H9 (cell line): ENCODE measurements at regions not wholly inside any gene's neighbourhood (a gene's known extent, or its start where the extent isn't known, plus 50 kb on each side); places are given as distances from the start of the nearest gene placed in this dataset.

Source experiments
- DNase-seq: peaks from one replicate; pipeline ENCODE4 v3.0.0-alpha.2; 2017
- H2AFZ ChIP-seq: one replicate; pipeline ENCODE4 v1.6.1; 2013; ENCODE audit warnings: mild to moderate bottlenecking, low read length, control low read depth, moderate library complexity
- H2AK5ac ChIP-seq: 2 replicates; pipeline ENCODE4 v1.6.1; 2013; ENCODE audit warnings: low read length, control low read depth, mixed read lengths; ENCODE audit not compliant: insufficient read length
- H2BK120ac ChIP-seq: one replicate; pipeline ENCODE4 v1.6.1; 2013; ENCODE audit warnings: low read depth, mild to moderate bottlenecking, low read length, control low read depth, inconsistent platforms; ENCODE audit not compliant: poor library complexity, severe bottlenecking
- H2BK12ac ChIP-seq: 2 replicates; pipeline ENCODE4 v1.6.1; 2013; ENCODE audit warnings: low read length, control low read depth, mixed read lengths, low read depth; ENCODE audit not compliant: insufficient read length
- H2BK15ac ChIP-seq: 2 replicates; pipeline ENCODE4 v1.6.1; 2013; ENCODE audit warnings: low read depth, low read length, control low read depth
- H2BK20ac ChIP-seq: one replicate; pipeline ENCODE4 v1.6.1; 2013; ENCODE audit warnings: low read depth, mild to moderate bottlenecking, low read length, control low read depth, inconsistent platforms; ENCODE audit not compliant: poor library complexity, severe bottlenecking
- H2BK5ac ChIP-seq: 2 replicates; pipeline ENCODE4 v1.6.1; 2013; ENCODE audit warnings: low read length, control low read depth, mixed read lengths; ENCODE audit not compliant: insufficient read length
- H3K14ac ChIP-seq: 2 replicates; pipeline ENCODE4 v1.6.1; 2013; ENCODE audit warnings: low read length, control low read depth; ENCODE audit not compliant: insufficient read depth
- H3K18ac ChIP-seq: 2 replicates; pipeline ENCODE4 v1.6.1; 2013; ENCODE audit warnings: low read depth, mild to moderate bottlenecking, mixed read lengths, low read length, control low read depth; ENCODE audit not compliant: insufficient read length
- H3K23ac ChIP-seq: 2 replicates; pipeline ENCODE4 v1.6.1; 2013; ENCODE audit warnings: low read length, control low read depth, mixed read lengths, low read depth; ENCODE audit not compliant: insufficient read length
- H3K23me2 ChIP-seq: 2 replicates; pipeline ENCODE4 v1.6.1; 2013; ENCODE audit warnings: low read depth, mild to moderate bottlenecking, mixed read lengths, low read length, control low read depth; ENCODE audit not compliant: insufficient read length, poor library complexity, severe bottlenecking
- H3K27ac ChIP-seq: 2 replicates; pipeline ENCODE4 v1.5.1; 2013; ENCODE audit warnings: low read length, control low read depth, mixed read lengths, low read depth; ENCODE audit not compliant: insufficient read length
- H3K27me3 ChIP-seq: 2 replicates; pipeline ENCODE4 v1.6.1; 2013; ENCODE audit warnings: low read length, control low read depth, inconsistent platforms; ENCODE audit not compliant: insufficient read depth
- H3K4ac ChIP-seq: 2 replicates; pipeline ENCODE4 v1.6.1; 2013; ENCODE audit warnings: low read depth, mild to moderate bottlenecking, control low read depth, inconsistent platforms, low read length, moderate library complexity
- H3K4me1 ChIP-seq: 2 replicates; pipeline ENCODE4 v1.6.1; 2013; ENCODE audit warnings: low read length, control low read depth, inconsistent platforms; ENCODE audit not compliant: insufficient read depth
- H3K4me2 ChIP-seq: 2 replicates; pipeline ENCODE4 v1.6.1; 2013; ENCODE audit warnings: low read length, control low read depth, mixed read lengths; ENCODE audit not compliant: insufficient read length, insufficient read depth
- H3K56ac ChIP-seq: 2 replicates; pipeline ENCODE4 v1.6.1; 2013; ENCODE audit warnings: low read depth, mild to moderate bottlenecking, mixed read lengths, low read length, control low read depth; ENCODE audit not compliant: insufficient read length
- H3K79me1 ChIP-seq: 2 replicates; pipeline ENCODE4 v1.6.1; 2013; ENCODE audit warnings: low read depth, mild to moderate bottlenecking, moderate library complexity, low read length, control low read depth, inconsistent platforms; ENCODE audit not compliant: insufficient read depth, poor library complexity, severe bottlenecking
- H3K79me2 ChIP-seq: 2 replicates; pipeline ENCODE4 v1.6.1; 2013; ENCODE audit warnings: low read length, control low read depth, inconsistent platforms; ENCODE audit not compliant: insufficient read depth
- H3K9ac ChIP-seq: 2 replicates; pipeline ENCODE4 v1.6.1; 2013; ENCODE audit warnings: low read length, control low read depth, mixed read lengths; ENCODE audit not compliant: insufficient read length; ENCODE audit errors: extremely low read depth
- H3K9me3 ChIP-seq: one replicate; pipeline ENCODE4 v1.6.1; 2013; ENCODE audit warnings: low read depth, low read length, inconsistent platforms; ENCODE audit not compliant: control insufficient read depth
- H3T11ph ChIP-seq: one replicate; pipeline ENCODE4 v1.6.1; 2013; ENCODE audit warnings: mild to moderate bottlenecking, low read length, control low read depth, inconsistent platforms
- H4K20me1 ChIP-seq: one replicate; pipeline ENCODE4 v1.6.1; 2013; ENCODE audit not compliant: control insufficient read depth, insufficient read length, insufficient read depth
- H4K5ac ChIP-seq: 2 replicates; pipeline ENCODE4 v1.6.1; 2013; ENCODE audit warnings: low read depth, mild to moderate bottlenecking, mixed read lengths, low read length, control low read depth; ENCODE audit not compliant: insufficient read length
- H4K8ac ChIP-seq: replicated peaks from 2 replicates; pipeline ENCODE4 v1.6.1; 2013; ENCODE audit warnings: low read length, control low read depth, mixed read lengths, low read depth; ENCODE audit not compliant: insufficient read length
- H4K91ac ChIP-seq: 2 replicates; pipeline ENCODE4 v1.6.1; 2013; ENCODE audit warnings: low read depth, mild to moderate bottlenecking, moderate library complexity, mixed read lengths, low read length, control low read depth; ENCODE audit not compliant: insufficient read length
- H3K27ac Mint-ChIP-seq, 3 experiments: 2 replicates in 2 of 3; 3 replicates in 1 of 3; pipeline ENCODE4 v1.8.0; 2020 to 2021; ENCODE audit warnings: mixed read lengths in 3 of 3, mild to moderate bottlenecking in 1 of 3, moderate library complexity in 1 of 3
- H3K27me3 Mint-ChIP-seq: 2 replicates; pipeline ENCODE4 v1.8.0; 2021; ENCODE audit warnings: low read depth, mild to moderate bottlenecking, moderate library complexity, mixed read lengths
- H3K36me3 Mint-ChIP-seq, 3 experiments: 2 replicates in 2 of 3; 3 replicates in 1 of 3; pipeline ENCODE4 v1.8.0; 2020 to 2021; ENCODE audit warnings: low read depth in 3 of 3, mixed read lengths in 3 of 3; ENCODE audit not compliant: insufficient read depth in 1 of 3
- H3K4me1 Mint-ChIP-seq, 2 experiments: 2 replicates each; pipeline ENCODE4 v1.8.0; 2020; ENCODE audit warnings: mixed read lengths in 2 of 2
- H3K4me3 Mint-ChIP-seq, 2 experiments: 2 replicates in 1 of 2; 3 replicates in 1 of 2; pipeline ENCODE4 v1.8.0; 2020 to 2021; ENCODE audit warnings: mild to moderate bottlenecking in 2 of 2, mixed read lengths in 2 of 2, moderate library complexity in 1 of 2
- H3K9me3 Mint-ChIP-seq, 2 experiments: 2 replicates in 1 of 2; 3 replicates in 1 of 2; pipeline ENCODE4 v1.8.0; 2020; ENCODE audit warnings: mild to moderate bottlenecking in 2 of 2, mixed read lengths in 2 of 2, moderate library complexity in 1 of 2
- CTCF ChIP-seq: fragments of 200-600 bp; sonication (generic); conservative IDR thresholded peaks from 3 replicates; pipeline ENCODE4 v1.8.0; 2021; ENCODE audit warnings: antibody characterized with exemption, mild to moderate bottlenecking
- WGBS: extraction: QIAGEN DNeasy Blood & Tissue Kit; methylation state at CpG from one replicate; pipeline ENCODE4 v1.1.7; 2013; ENCODE audit warnings: missing lambda C conversion rate, low lambda C conversion rate, mixed read lengths; ENCODE audit not compliant: insufficient read length; ENCODE audit errors: extremely low coverage; 5-methylcytosine and 5-hydroxymethylcytosine counted together

- H3K4ac ChIP-seq = no peak overlapping the region
- no peak overlapping the region for H2BK20ac ChIP-seq
- no peak overlapping the region for H2BK120ac ChIP-seq
- peaks cover 20 to 28% of the 10 kb centered on the region in 2 experiments for H3K4me1 Mint-ChIP-seq
- no peak for DNase-seq
- H4K8ac ChIP-seq = no peak overlapping the region
- no peak overlapping the region for H2AFZ ChIP-seq
- no CpG with 5 or more reads among the region's 10 CpGs for WGBS
- no peak overlapping the region for H2BK15ac ChIP-seq
- peaks cover 1% of the 10 kb centered on the region for H3K27me3 Mint-ChIP-seq
- H3K56ac ChIP-seq = no peak overlapping the region
- H3K14ac ChIP-seq = no peak overlapping the region
- no peak overlapping the region for H2AK5ac ChIP-seq
- peaks cover 0 to 5% (median 0%) of the 10 kb centered on the region in 3 experiments; a peak in 3 of 7 replicates for H3K36me3 Mint-ChIP-seq
- H3K9me3 ChIP-seq = no peaks in the 10 kb centered on the region
- no peak overlapping the region for H4K5ac ChIP-seq
- peaks cover 10% of the 10 kb centered on the region; the same call in 1 of the 2 replicates for H3K4me1 ChIP-seq
- no peaks in the 10 kb centered on the region for H3K27me3 ChIP-seq
- H3K9me3 Mint-ChIP-seq = peaks cover 62 to 72% of the 10 kb centered on the region in 2 experiments
- no peak overlapping the region for H4K91ac ChIP-seq
- H3K23ac ChIP-seq = no peak overlapping the region
- H3K79me2 ChIP-seq = no peaks in the 10 kb centered on the region
- H3T11ph ChIP-seq = no peak overlapping the region
- peaks cover 9% of the 10 kb centered on the region for H3K23me2 ChIP-seq
- H4K20me1 ChIP-seq = no peaks in the 10 kb centered on the region
- no peak overlapping the region for H2BK12ac ChIP-seq
- no peak overlapping the region for H3K27ac Mint-ChIP-seq
- no peak overlapping the region for H3K4me3 Mint-ChIP-seq
- no peak for TF ChIP-seq CTCF
- H3K79me1 ChIP-seq = no peaks in the 10 kb centered on the region
- H3K4me2 ChIP-seq = no peak overlapping the region
- H3K9ac ChIP-seq = no peak overlapping the region
- no peak overlapping the region for H2BK5ac ChIP-seq
- no peak overlapping the region for H3K27ac ChIP-seq
- H3K18ac ChIP-seq = no peak overlapping the region
Measured at GRCh38 chrX:40278340-40279090, 180.8 kb upstream of the BCOR start.
